ENCODE measurements at regions not wholly inside any gene's neighbourhood (a gene's known extent, or its start where the extent isn't known, plus 50 kb on each side); places are given as distances from the start of the nearest gene placed in this dataset.

DNA sequence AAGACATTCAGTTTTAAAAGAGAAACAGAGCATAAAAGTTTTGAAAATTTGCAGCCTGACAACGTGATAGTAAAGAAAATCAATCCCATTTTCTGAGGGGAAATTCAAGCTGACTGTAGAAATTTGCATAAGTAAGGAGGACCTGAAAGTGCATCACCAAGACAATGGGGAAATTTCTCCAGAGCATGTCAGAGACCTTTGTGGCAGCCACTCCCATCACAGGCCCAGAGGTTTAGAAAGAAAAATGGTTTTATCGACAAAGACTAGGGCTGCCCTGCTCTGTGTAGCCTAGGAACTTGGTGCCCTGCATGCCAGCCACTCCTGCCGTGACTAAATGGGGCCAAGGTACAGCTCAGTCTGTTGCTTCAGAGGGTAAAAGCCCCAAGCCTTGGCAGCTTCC is 1640.2 kb upstream of the PRMT6 start:
- no peak for TF ChIP-seq CTCF (IDR thresholded peaks at IDR 0.05)
- TF ChIP-seq POLR2A (IDR thresholded peaks at IDR 0.05) = no peak
